AG08395 (cell line): ENCODE measurements at regions not wholly inside any gene's neighbourhood (a gene's known extent, or its start where the extent isn't known, plus 50 kb on each side); places are given as distances from the start of the nearest gene placed in this dataset.

ENCODE experiments used
- DNase-seq: peaks from one replicate; pipeline ENCODE4 v3.0.0; 2012; ENCODE audit warnings: mixed read lengths, low spot score

- DNase-seq = no peak
Measured at GRCh38 chr14:86521031-86521730, 991.2 kb downstream of the FLRT2 start.

GRCh38 chr14:86518298-86518697 lies 988.4 kb downstream of the FLRT2 start:
- no peak for DNase-seq

GRCh38 chr14:86515195-86515594 lies 985.3 kb downstream of the FLRT2 start:
- no peak for DNase-seq

- DNase-seq = no peak
Measured at GRCh38 chr14:86513564-86513963, 983.6 kb downstream of the FLRT2 start.

- DNase-seq = no peak
Measured at GRCh38 chr14:86513056-86513455, 983.1 kb downstream of the FLRT2 start.

GRCh38 chr14:86510491-86510890 lies 980.5 kb downstream of the FLRT2 start:
- no peak for DNase-seq

GRCh38 chr14:86505808-86506207 lies 975.9 kb downstream of the FLRT2 start:
- DNase-seq = no peak

- DNase-seq = no peak
Measured at GRCh38 chr14:86501611-86502010, 971.7 kb downstream of the FLRT2 start.

GRCh38 chr14:86491743-86492142 lies 961.8 kb downstream of the FLRT2 start:
- DNase-seq = no peak

- no peak for DNase-seq
Measured at GRCh38 chr14:86481104-86481503, 951.2 kb downstream of the FLRT2 start.

GRCh38 chr14:86464341-86464740 lies 934.4 kb downstream of the FLRT2 start:
- peak; percentile 7 for DNase-seq

GRCh38 chr14:86462193-86462753 lies 932.3 kb downstream of the FLRT2 start:
- no peak for DNase-seq

GRCh38 chr14:86457481-86458135 lies 927.7 kb downstream of the FLRT2 start:
- no peak for DNase-seq

- peak; percentile 4 for DNase-seq
Measured at GRCh38 chr14:86450085-86450484, 920.1 kb downstream of the FLRT2 start.

- no peak for DNase-seq
Measured at GRCh38 chr14:86442135-86442534, 912.2 kb downstream of the FLRT2 start.

GRCh38 chr14:86430853-86431252 lies 900.9 kb downstream of the FLRT2 start:
- peak; percentile 6 for DNase-seq

GRCh38 chr14:86423214-86423613 lies 893.3 kb downstream of the FLRT2 start:
- no peak for DNase-seq

GRCh38 chr14:86420131-86420530 lies 890.2 kb downstream of the FLRT2 start:
- DNase-seq = no peak

- DNase-seq = no peak
Measured at GRCh38 chr14:86414146-86414545, 884.2 kb downstream of the FLRT2 start.

GRCh38 chr14:86404989-86405649 lies 875.2 kb downstream of the FLRT2 start:
- DNase-seq = no peak

- no peak for DNase-seq
Measured at GRCh38 chr14:86404425-86404824, 874.5 kb downstream of the FLRT2 start.

GRCh38 chr14:86402545-86402944 lies 872.6 kb downstream of the FLRT2 start:
- DNase-seq = no peak

- no peak for DNase-seq
Measured at GRCh38 chr14:86391085-86391484, 861.1 kb downstream of the FLRT2 start.
